Transverse colon (tissue), 4 donors: ENCODE measurements at regions not wholly inside any gene's neighbourhood (a gene's known extent, or its start where the extent isn't known, plus 50 kb on each side); places are given as distances from the start of the nearest gene placed in this dataset.

Experiments used
- DNase-seq: peaks from one replicate; pipeline ENCODE4 v3.0.0-alpha.2; 2019
- H3K27ac ChIP-seq, 4 donors: fragments of 200-600 bp; sonication (generic); 2 replicates each; pipeline ENCODE4 v1.5.1; 2016 to 2018; ENCODE audit warnings: inconsistent platforms in 4 of 4
- H3K27me3 ChIP-seq: fragments of 200-600 bp; sonication (generic); 2 replicates; pipeline ENCODE4 v1.5.1; 2017; ENCODE audit warnings: inconsistent platforms
- H3K36me3 ChIP-seq, 4 donors: fragments of 200-600 bp; sonication (generic); 2 replicates each; pipeline ENCODE4 v1.5.1; 2017 to 2019; ENCODE audit warnings: inconsistent platforms in 4 of 4
- H3K4me1 ChIP-seq, 4 donors: fragments of 200-600 bp; sonication (generic); 2 replicates each; pipeline ENCODE4 v1.5.1; 2017 to 2020; ENCODE audit warnings: inconsistent platforms in 4 of 4
- H3K4me3 ChIP-seq, 4 donors: fragments of 200-600 bp; sonication (generic); 1 replicate in 1 of 4; 2 replicates in 3 of 4; pipeline versions ENCODE4 v1.5.1 to v1.6.1; 2017 to 2019; ENCODE audit warnings: inconsistent platforms in 4 of 4
- H3K9me3 ChIP-seq, 2 donors: fragments of 200-600 bp; sonication (generic); 2 replicates each; pipeline ENCODE4 v1.5.1; 2017 to 2019; ENCODE audit warnings: inconsistent platforms in 2 of 2
- EP300 ChIP-seq: sonication (generic); formaldehyde crosslinking; IDR thresholded peaks from one replicate; pipeline ENCODE4 v1.6.1; 2017; ENCODE audit warnings: antibody characterized with exemption, low read depth
- POLR2A ChIP-seq: fragments of 450-650 bp; IDR thresholded peaks from one replicate; pipeline ENCODE4 v1.6.1; 2016; ENCODE audit warnings: antibody characterized with exemption, mild to moderate bottlenecking, moderate library complexity
- POLR2AphosphoS5 ChIP-seq, 3 donors: sonication (generic); formaldehyde crosslinking; IDR thresholded peaks; one replicate each; pipeline ENCODE4 v1.6.1; 2016; ENCODE audit warnings: antibody characterized with exemption in 3 of 3
- WGBS, 2 donors: methylation state at CpG; one replicate each; pipeline ENCODE4 v1.1.5; 2018; ENCODE audit warnings: low coverage in 1 of 2; 5-methylcytosine and 5-hydroxymethylcytosine counted together
- in situ Hi-C, 4 donors: fragments of 200-750 bp; cut with MboI; loops; one replicate each; pipeline versions ENCODE4 v1.15.0 to v1.15.1; 2017; ENCODE audit warnings: low sequenced_read_pairs in 3 of 4, low pct_ligation_motif_present in 1 of 4, low pct_unique_long_range_greater_than_20kb in 1 of 4
- intact Hi-C: fragments of 100-400 bp; cut with DNase I; formaldehyde crosslinking; loops from one replicate; pipeline ENCODE4 v1.15.1; 2023; ENCODE audit warnings: low total_unique reads
- TF ChIP-seq, protein P1 (sequence below), 5 experiments: fragments of 200-600 bp in 3 of 5; fragments of 450-650 bp in 2 of 5; sonication (generic) in 3 of 5; IDR thresholded peaks; 1 replicate in 2 of 5; 2 replicates in 3 of 5; pipeline ENCODE4 v1.5.1; 2016 to 2017; ENCODE audit warnings: antibody characterized with exemption in 5 of 5, inconsistent platforms in 3 of 5, mild to moderate bottlenecking in 2 of 5, moderate library complexity in 1 of 5

DNA sequence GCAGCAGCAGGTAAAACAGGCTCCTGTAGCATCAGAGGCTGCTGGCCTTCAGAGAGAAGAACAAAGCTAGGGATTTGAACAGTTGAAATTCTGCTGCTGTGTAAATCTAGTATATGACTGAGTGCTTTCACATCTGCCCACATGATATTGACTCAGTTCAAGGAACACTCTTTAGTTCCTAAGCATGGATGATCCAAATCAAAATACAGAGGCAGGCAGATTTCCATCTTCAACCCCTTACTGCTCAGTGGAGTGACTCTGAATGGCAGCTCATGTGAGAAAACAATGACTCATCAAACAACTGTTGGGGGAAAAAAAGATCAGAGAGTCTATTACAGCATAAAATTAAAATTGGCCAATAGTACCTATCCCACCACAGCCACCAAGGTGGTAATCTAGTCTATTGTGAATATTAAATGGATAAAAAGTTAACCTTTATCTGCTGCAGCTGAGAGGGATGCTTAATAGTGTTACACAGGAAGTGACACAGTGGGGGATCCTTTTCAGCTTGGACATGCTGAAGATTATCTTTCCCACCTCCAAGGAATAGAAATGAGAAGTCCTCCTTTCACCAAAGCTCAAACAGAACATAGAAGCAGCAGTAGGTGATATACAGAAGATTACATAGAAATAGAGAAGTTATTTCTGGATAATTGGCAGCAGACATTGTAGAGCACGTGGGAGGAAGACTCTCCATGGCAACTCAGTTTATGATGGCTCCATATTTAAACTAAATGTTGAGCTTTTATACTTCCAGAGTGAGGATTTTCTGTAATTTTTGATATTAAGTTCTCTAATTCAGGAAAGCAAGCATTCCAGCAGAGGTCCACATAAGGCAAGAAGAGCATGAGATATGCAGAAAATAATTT lies 239.7 kb upstream of the ERCC4 start:
- H3K27me3 ChIP-seq, result no peaks in the 10 kb centered on the region
- H3K9me3 ChIP-seq, result no peaks in the 10 kb centered on the region
- intact Hi-C loops (no loop called here), in situ Hi-C loops (no loop called here)
- H3K27ac ChIP-seq, result no peak overlapping the region
- H3K4me3 ChIP-seq, result no peak overlapping the region
- H3K36me3 ChIP-seq, result no peaks in the 10 kb centered on the region
- no peak for TF ChIP-seq POLR2A
- TF ChIP-seq, protein P1, sequence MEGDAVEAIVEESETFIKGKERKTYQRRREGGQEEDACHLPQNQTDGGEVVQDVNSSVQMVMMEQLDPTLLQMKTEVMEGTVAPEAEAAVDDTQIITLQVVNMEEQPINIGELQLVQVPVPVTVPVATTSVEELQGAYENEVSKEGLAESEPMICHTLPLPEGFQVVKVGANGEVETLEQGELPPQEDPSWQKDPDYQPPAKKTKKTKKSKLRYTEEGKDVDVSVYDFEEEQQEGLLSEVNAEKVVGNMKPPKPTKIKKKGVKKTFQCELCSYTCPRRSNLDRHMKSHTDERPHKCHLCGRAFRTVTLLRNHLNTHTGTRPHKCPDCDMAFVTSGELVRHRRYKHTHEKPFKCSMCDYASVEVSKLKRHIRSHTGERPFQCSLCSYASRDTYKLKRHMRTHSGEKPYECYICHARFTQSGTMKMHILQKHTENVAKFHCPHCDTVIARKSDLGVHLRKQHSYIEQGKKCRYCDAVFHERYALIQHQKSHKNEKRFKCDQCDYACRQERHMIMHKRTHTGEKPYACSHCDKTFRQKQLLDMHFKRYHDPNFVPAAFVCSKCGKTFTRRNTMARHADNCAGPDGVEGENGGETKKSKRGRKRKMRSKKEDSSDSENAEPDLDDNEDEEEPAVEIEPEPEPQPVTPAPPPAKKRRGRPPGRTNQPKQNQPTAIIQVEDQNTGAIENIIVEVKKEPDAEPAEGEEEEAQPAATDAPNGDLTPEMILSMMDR (IDR thresholded peaks at IDR 0.05), result no peak
- TF ChIP-seq EP300, result no peak
- TF ChIP-seq POLR2AphosphoS5 (IDR thresholded peaks at IDR 0.05), result no peak
- 35 to 36% methylated on average over 1 of the region's 1 CpG for WGBS, 2 donors
- DNase-seq, result no peak
- H3K4me1 ChIP-seq, result no peaks in the 10 kb centered on the region

DNA sequence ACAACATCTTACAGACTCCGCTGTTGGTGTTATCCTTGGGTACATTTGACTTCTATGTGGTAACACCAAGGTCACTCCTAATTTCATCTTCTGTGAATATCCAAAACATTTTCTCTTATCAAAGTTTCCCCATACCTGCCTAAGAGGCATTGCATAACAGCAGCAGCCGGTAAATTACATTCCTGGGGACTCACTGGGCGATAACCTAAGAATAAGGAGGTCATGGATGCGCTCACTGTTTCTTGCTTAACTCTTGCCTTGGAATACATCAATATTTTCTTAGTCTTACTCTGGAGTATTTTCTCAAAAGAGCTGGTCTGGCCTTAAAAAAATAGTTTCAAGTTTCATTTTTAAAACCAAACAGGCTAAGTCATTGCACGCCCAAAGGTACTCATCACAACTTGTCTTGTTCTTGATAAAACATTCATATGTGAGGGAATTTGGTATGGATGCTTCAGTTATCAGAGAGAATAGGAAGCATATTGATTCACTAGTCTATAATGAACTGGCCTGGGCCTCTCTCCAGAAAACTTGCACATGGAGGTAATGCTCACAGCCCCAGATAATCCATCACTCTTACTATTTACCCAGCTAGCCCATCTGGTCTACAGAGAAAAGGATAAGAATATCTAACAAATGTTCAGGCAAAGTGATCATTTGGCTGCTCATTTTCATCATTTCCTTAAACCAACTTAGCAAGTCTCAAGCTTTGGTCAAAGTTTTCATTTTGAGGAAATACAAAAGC lies 235.0 kb upstream of the ERCC4 start:
- TF ChIP-seq, protein P1 (IDR thresholded peaks at IDR 0.05), result no peak
- TF ChIP-seq EP300, result no peak
- no peak for TF ChIP-seq POLR2AphosphoS5 (IDR thresholded peaks at IDR 0.05)
- no peak for TF ChIP-seq POLR2A
- Histone ChIP-seq H3K4me1 (no peaks in the 10 kb centered on the region), H3K27me3 (no peaks in the 10 kb centered on the region), H3K36me3 (no peaks in the 10 kb centered on the region), H3K9me3 (no peaks in the 10 kb centered on the region), H3K4me3 (no peak overlapping the region), H3K27ac (no peak overlapping the region)
- DNase-seq, result no peak
- in situ Hi-C loops, result no loop called here
- intact Hi-C loops, result no loop called here
- WGBS, 2 donors, result 86 to 88% methylated on average over 4 to 5 of the region's 5 CpGs

DNA sequence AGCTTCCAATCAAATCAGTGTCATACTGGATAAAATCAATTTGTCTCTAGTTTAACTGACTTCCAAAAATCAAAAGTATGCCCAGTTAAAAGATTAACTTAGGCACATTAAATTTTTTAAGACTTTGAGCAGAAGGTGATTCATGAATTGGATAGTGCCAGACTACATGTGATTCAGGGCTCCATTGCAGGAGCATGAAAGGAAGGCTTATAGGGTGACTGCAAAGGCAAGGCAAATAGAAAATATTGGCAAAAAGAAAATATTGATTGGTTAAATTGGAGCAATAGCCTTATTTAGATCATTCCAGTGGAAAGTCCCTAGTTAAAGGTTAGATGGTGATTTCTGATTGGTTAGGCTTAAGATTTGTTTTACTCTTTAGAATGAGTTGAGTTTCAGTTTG lies 223.9 kb upstream of the ERCC4 start:
- H3K4me1 ChIP-seq, result no peaks in the 10 kb centered on the region

DNA sequence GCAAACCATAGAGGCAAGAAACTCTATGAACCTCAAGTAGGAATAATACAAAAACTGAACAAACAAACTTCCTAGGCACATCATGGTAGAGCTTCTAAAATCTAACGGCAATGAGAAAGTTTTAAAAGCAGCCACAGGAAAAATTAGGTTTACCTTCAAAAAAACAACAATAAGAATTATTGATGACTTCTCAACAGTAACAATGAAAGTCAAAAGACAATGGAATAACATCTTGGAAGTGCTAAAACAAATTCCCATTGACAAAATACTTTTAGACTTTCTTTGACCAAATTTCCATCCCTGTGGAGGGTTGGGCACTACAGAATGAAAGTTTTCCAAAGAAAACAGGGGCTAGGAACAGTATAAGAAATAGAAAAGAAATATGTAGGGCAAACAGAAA lies 222.9 kb upstream of the ERCC4 start:
- no peak overlapping the region for H3K4me3 ChIP-seq
- H3K4me1 ChIP-seq, result no peaks in the 10 kb centered on the region
- H3K27me3 ChIP-seq, result no peaks in the 10 kb centered on the region
- DNase-seq, result no peak
- WGBS, 2 donors, result 92 to 100% methylated on average over 1 of the region's 1 CpG
- TF ChIP-seq POLR2AphosphoS5 (IDR thresholded peaks at IDR 0.05) (no peak), EP300 (no peak), POLR2A (no peak)
- TF ChIP-seq, protein P1 (IDR thresholded peaks at IDR 0.05), result no peak
- H3K9me3 ChIP-seq, result peaks cover 12 to 16% of the 10 kb centered on the region in 2 donors
- intact Hi-C loops, result no loop called here
- no peak overlapping the region for H3K27ac ChIP-seq
- in situ Hi-C loops, result no loop called here
- no peaks in the 10 kb centered on the region for H3K36me3 ChIP-seq

More for the DNA sequence above, 223.9 kb upstream of the ERCC4 start:
- no peak overlapping the region for H3K4me3 ChIP-seq
- intact Hi-C loops, result no loop called here
- H3K27ac ChIP-seq, result no peak overlapping the region
- H3K36me3 ChIP-seq, result no peaks in the 10 kb centered on the region
- in situ Hi-C loops, result no loop called here
- TF ChIP-seq POLR2AphosphoS5 (IDR thresholded peaks at IDR 0.05) (no peak), EP300 (no peak), POLR2A (no peak)
- TF ChIP-seq, protein P1 (IDR thresholded peaks at IDR 0.05), result no peak
- no peak for DNase-seq
- peaks cover 12 to 16% of the 10 kb centered on the region in 2 donors for H3K9me3 ChIP-seq
- no peaks in the 10 kb centered on the region for H3K27me3 ChIP-seq
